WERI-Rb-1 (cell line): ENCODE measurements at regions not wholly inside any gene's neighbourhood (a gene's known extent, or its start where the extent isn't known, plus 50 kb on each side); places are given as distances from the start of the nearest gene placed in this dataset.

Experiments
- DNase-seq: peaks from one replicate; pipeline ENCODE4 v3.0.0-alpha.2; 2020
- H3K27ac ChIP-seq: fragments of 250-450 bp; sonication (Bioruptor Pico); 2 replicates; pipeline ENCODE4 v1.5.1; 2020; ENCODE audit warnings: mild to moderate bottlenecking, moderate library complexity
- H3K27me3 ChIP-seq: fragments of 250-450 bp; sonication (Bioruptor Pico); 2 replicates; pipeline ENCODE4 v1.5.1; 2021; ENCODE audit warnings: mild to moderate bottlenecking, low read depth, moderate library complexity; ENCODE audit not compliant: insufficient read depth, severe bottlenecking
- H3K36me3 ChIP-seq: fragments of 250-450 bp; sonication (Bioruptor Pico); 2 replicates; pipeline ENCODE4 v1.5.1; 2020; ENCODE audit warnings: mild to moderate bottlenecking, moderate library complexity
- H3K4me3 ChIP-seq: 2 replicates; pipeline ENCODE4 v1.5.1; 2011; ENCODE audit warnings: low read depth, mild to moderate bottlenecking, control low read depth, low read length
- H3K9me3 ChIP-seq: fragments of 250-450 bp; sonication (Bioruptor Pico); 2 replicates; pipeline ENCODE4 v1.5.1; 2021; ENCODE audit warnings: mild to moderate bottlenecking, moderate library complexity; ENCODE audit not compliant: severe bottlenecking
- CTCF ChIP-seq: IDR thresholded peaks from 2 replicates; pipeline ENCODE4 v1.5.1; 2011; ENCODE audit warnings: low read depth, mild to moderate bottlenecking, control low read depth, inconsistent platforms, low read length

- Histone ChIP-seq H3K9me3 (no peaks in the 10 kb centered on the region), H3K36me3 (no peaks in the 10 kb centered on the region), H3K27ac (no peak overlapping the region), H3K4me3 (no peak overlapping the region), H3K27me3 (no peaks in the 10 kb centered on the region)
- no peak for TF ChIP-seq CTCF
- DNase-seq, result no peak
Measured at GRCh38 chr14:31944256-31945073, 132.6 kb upstream of the ARHGAP5 start.

GRCh38 chr14:31945074-31945613 is 132.0 kb upstream of the ARHGAP5 start:
- no peak for DNase-seq
- H3K36me3 ChIP-seq, result no peaks in the 10 kb centered on the region
- no peak for TF ChIP-seq CTCF
- H3K27me3 ChIP-seq, result no peaks in the 10 kb centered on the region
- H3K4me3 ChIP-seq, result no peak overlapping the region
- no peak overlapping the region for H3K27ac ChIP-seq
- H3K9me3 ChIP-seq, result no peaks in the 10 kb centered on the region

- Histone ChIP-seq H3K9me3 (no peaks in the 10 kb centered on the region), H3K27ac (no peak overlapping the region), H3K36me3 (no peaks in the 10 kb centered on the region), H3K4me3 (no peak overlapping the region), H3K27me3 (no peaks in the 10 kb centered on the region)
- TF ChIP-seq CTCF, result no peak
- DNase-seq, result no peak
Measured at GRCh38 chr14:31945701-31946100, 131.4 kb upstream of the ARHGAP5 start.

- Histone ChIP-seq H3K36me3 (no peaks in the 10 kb centered on the region), H3K9me3 (no peaks in the 10 kb centered on the region), H3K4me3 (no peak overlapping the region), H3K27ac (no peak overlapping the region), H3K27me3 (no peaks in the 10 kb centered on the region)
- DNase-seq, result no peak
- TF ChIP-seq CTCF, result no peak
Measured at GRCh38 chr14:31947076-31947475, 130.0 kb upstream of the ARHGAP5 start.

DNA sequence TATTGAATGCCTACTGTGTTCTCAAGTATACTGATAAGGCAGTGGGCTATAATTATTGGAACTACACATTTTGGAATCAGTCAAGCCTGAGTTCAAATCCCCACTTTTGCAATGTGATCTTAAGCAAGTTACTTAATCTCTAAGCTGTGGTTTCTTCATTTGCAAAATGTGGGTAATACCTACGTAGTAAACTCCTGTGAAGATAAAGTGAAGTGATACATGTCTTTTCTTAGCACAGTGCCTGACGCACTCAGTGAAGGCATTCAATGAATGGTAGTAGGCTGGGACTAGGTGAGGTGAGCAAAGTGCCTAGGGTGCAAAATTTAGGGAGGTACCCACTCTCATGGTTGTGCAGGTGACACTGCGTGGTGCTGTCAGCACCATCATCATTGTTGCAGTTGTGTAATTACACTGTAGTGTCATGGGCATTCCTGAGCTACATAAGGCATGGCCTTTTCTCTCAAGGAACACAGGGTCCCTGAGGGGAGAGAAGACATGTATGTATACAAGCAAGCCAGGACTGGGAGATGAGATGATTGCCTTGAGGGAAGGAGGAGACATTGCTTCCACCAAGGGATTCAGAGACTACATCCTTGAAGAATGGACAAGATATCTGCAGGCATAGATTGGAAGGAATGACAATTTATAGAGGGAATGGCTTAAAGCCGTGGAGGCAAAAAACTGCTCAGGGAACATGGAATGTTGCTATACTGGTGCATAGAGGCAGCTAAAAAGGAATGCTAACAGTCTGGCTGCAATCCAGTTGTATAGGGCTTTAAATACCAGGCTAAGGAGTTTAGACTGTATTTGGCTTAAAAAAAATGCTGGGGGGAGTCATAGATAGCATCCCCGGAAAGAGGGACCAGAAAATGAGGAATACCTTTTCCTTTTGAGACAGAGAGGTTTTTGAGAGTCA is 129.2 kb upstream of the ARHGAP5 start:
- H3K27me3 ChIP-seq, result no peaks in the 10 kb centered on the region
- no peak overlapping the region for H3K27ac ChIP-seq
- TF ChIP-seq CTCF, result no peak
- DNase-seq, result no peak
- no peak overlapping the region for H3K4me3 ChIP-seq
- no peaks in the 10 kb centered on the region for H3K36me3 ChIP-seq
- no peaks in the 10 kb centered on the region for H3K9me3 ChIP-seq
